HG03060 (cell line): ENCODE measurements at regions not wholly inside any gene's neighbourhood (a gene's known extent, or its start where the extent isn't known, plus 50 kb on each side); places are given as distances from the start of the nearest gene placed in this dataset.

Experiments
- ATAC-seq: cut with Tn5 transposase; IDR thresholded peaks from one replicate; pipeline ENCODE4 v1.9.1; 2021; ENCODE audit warnings: low read depth, moderate number of reproducible peaks; ENCODE audit not compliant: unreplicated experiment

- no peak for ATAC-seq
Observed at GRCh38 chr13:77975358-77976042, 56.9 kb upstream of the EDNRB start.

GRCh38 chr13:77969299-77969698 is 50.7 kb upstream of the EDNRB start:
- ATAC-seq = no peak
